Epithelial cell of esophagus (primary cell): ENCODE measurements at regions not wholly inside any gene's neighbourhood (a gene's known extent, or its start where the extent isn't known, plus 50 kb on each side); places are given as distances from the start of the nearest gene placed in this dataset.

Experiments
- DNase-seq: peaks from one replicate; pipeline ENCODE4 v3.0.0; 2010; ENCODE audit warnings: low read depth
- H3K4me3 ChIP-seq: 2 replicates; pipeline ENCODE4 v1.5.1; 2011; ENCODE audit warnings: mild to moderate bottlenecking, low read length, control low read depth
- TF ChIP-seq, protein P1 (sequence below): IDR thresholded peaks from 2 replicates; pipeline ENCODE4 v1.5.1; 2011; ENCODE audit warnings: low read depth, mild to moderate bottlenecking, low read length, control low read depth, inconsistent platforms; ENCODE audit not compliant: insufficient read depth; ENCODE audit errors: missing control alignments

DNA sequence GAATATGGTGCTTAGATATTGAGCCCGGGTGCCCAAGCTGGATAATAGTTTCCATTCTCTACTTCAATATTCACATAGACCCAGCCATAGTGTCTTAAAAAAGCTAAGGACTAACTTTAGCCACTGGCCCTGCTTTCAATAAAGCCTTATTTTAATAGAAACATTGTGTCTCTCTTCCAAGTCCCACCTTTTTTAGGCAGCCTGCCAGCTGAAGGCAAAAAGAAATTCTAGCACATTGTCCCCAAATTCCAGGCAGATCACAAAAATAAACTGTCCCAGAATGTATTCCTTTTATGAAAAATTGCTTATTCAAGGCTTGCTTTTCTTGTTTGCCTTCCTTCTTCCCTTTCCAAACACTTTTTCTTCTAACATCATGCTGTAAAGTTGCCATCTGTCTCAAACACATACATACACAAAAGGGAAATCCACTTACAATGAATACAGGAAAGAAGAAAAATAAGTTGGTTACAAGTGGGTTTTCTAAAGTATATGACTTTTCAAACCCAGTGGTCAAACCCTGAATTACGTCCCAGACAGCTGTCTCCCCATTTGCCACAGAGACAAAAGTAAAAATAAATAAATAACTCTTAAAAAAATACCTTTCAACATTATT is 778.5 kb downstream of the BCL11A start:
- H3K4me3 ChIP-seq = no peak overlapping the region

DNA sequence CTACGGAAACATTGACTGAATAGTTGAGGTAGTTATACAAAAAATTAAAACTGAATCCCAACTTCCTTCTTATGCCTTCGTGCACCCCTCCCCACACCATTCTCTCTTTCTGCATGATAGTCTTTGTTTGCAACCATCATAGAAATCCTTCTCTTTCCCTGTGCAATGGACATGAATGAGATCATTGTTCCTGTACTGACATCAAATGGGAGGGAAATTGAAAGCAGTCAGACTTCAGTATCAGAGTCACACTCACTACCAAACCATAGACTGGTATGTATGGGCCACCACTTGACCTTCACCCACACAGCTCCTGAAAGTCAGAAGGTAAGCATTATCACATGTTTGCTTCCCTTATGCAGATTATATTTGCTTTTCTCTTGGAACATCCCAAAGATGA is 782.8 kb downstream of the BCL11A start:
- TF ChIP-seq, protein P1, sequence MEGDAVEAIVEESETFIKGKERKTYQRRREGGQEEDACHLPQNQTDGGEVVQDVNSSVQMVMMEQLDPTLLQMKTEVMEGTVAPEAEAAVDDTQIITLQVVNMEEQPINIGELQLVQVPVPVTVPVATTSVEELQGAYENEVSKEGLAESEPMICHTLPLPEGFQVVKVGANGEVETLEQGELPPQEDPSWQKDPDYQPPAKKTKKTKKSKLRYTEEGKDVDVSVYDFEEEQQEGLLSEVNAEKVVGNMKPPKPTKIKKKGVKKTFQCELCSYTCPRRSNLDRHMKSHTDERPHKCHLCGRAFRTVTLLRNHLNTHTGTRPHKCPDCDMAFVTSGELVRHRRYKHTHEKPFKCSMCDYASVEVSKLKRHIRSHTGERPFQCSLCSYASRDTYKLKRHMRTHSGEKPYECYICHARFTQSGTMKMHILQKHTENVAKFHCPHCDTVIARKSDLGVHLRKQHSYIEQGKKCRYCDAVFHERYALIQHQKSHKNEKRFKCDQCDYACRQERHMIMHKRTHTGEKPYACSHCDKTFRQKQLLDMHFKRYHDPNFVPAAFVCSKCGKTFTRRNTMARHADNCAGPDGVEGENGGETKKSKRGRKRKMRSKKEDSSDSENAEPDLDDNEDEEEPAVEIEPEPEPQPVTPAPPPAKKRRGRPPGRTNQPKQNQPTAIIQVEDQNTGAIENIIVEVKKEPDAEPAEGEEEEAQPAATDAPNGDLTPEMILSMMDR = no peak
- DNase-seq = no peak
- H3K4me3 ChIP-seq = no peak overlapping the region

More for the DNA sequence above, 778.5 kb downstream of the BCL11A start:
- TF ChIP-seq, protein P1 = peak; percentile 12
- no peak for DNase-seq

DNA sequence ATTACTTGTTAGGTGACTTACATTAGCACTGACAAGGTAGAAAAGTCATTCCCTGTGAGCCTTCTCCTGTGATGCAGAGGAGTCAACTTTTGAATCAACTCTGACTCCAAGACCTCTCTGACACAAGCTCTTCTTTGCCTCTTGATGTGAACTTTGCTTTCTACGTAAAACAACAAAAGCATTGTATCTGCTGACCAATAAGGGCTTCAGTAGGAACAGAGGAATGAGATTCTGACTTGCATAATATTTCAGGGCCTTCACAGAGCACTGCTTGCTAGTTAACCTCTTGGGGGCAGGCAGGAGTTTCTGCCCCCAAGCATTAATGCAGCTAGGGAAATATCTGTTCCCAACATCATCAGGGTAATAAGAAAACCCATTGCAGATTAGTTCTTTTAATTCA is 791.5 kb downstream of the BCL11A start:
- DNase-seq = no peak

DNA sequence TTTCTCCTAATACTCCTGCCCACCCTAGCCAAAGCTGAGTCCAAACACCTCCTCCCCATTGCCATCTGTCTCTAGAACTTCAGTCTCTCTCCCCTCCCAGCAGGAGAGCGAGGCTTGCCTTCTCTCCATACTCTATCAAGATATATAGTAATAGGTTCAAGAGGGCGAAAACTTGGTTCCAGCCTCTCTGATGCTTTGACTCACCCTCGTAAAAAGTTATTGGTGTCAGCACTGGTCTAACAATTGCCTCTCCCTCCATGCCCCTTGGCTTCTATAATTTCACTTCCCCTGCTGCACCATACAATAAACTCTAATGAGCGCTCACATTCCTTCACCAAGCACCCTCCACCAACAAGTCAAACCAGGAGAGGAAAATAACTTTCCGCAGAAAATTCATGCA is 797.3 kb downstream of the BCL11A start:
- no peak overlapping the region for H3K4me3 ChIP-seq
- TF ChIP-seq, protein P1 = no peak
- DNase-seq = no peak

More for the DNA sequence above, 791.5 kb downstream of the BCL11A start:
- TF ChIP-seq, protein P1 = no peak
- no peak overlapping the region for H3K4me3 ChIP-seq

DNA sequence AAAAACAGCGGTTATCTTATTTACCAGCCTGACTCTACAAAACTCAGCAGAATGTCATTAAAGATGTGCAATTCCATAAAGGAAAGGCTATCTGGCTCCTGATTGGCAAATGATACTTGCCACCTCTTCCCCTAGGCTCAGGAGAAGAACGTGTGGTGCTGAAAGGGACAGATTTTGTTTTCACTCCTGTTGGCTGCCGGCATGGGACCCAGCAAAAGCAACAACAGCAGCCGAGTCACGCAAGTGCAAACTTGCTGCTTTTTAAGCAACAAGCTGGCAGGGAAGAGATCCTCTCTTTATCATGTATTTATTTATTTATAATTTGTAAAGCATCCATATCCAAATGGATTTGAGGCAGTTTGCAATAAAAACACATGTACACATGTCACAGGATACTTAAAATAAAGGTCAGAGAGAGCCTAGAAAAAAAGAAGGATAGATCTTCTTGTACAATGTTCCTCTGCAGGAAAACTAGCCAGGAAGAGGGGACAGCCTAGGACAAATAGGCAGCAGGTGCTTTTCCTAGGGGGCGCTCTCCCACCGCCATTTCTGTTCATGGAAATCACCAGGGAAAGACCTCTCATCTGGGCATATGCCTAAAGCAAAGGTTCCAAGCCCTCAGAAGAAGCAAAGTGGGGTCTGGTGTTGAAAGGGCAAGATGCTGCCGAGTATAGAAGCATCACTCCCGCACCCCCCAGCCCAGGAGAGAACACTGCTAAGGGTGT is 799.3 kb downstream of the BCL11A start:
- TF ChIP-seq, protein P1 = no peak
- H3K4me3 ChIP-seq = no peak overlapping the region
- DNase-seq = no peak

DNA sequence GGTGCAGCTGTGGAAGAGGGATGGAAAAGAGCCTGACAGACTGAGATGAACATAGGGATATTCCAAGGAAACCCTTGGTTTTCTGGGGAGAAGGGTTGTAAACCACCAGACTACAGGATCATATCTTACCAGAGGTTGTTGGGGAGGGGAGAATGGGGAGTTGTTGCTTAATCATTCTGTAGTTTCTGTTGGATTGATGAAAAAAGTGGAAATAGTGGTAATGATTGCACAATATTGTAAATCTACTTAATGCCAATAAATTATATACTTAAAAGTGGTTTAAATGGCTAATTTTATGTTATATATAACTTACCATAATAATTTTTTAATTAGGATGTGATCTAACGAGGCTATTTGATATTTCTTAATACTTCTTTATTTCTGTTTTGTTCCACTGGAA is 800.9 kb downstream of the BCL11A start:
- no peak overlapping the region for H3K4me3 ChIP-seq

More for the DNA sequence above, 800.9 kb downstream of the BCL11A start:
- no peak for DNase-seq
- TF ChIP-seq, protein P1 = no peak
